ENCODE measurements at regions not wholly inside any gene's neighbourhood (a gene's known extent, or its start where the extent isn't known, plus 50 kb on each side); places are given as distances from the start of the nearest gene placed in this dataset.

DNA sequence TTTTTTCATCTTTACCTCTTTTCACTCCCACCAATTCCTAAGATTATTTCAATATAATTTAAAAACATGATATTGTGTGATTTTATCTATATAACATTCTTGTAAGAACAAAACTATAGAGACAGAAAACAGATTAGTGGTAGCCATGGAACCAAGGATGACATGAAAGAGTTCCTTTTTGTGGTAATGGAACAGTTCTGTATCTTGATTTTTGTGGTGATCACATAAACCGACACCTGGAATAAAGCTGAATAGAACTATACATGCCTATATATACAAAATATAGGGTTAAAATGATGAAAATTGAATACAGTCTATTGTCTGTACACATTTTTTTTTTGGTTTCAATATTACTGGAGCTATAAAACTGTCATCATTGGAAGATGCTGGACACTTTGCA lies 945.4 kb downstream of the SI start (continued):
- TF ChIP-seq, protein P1, sequence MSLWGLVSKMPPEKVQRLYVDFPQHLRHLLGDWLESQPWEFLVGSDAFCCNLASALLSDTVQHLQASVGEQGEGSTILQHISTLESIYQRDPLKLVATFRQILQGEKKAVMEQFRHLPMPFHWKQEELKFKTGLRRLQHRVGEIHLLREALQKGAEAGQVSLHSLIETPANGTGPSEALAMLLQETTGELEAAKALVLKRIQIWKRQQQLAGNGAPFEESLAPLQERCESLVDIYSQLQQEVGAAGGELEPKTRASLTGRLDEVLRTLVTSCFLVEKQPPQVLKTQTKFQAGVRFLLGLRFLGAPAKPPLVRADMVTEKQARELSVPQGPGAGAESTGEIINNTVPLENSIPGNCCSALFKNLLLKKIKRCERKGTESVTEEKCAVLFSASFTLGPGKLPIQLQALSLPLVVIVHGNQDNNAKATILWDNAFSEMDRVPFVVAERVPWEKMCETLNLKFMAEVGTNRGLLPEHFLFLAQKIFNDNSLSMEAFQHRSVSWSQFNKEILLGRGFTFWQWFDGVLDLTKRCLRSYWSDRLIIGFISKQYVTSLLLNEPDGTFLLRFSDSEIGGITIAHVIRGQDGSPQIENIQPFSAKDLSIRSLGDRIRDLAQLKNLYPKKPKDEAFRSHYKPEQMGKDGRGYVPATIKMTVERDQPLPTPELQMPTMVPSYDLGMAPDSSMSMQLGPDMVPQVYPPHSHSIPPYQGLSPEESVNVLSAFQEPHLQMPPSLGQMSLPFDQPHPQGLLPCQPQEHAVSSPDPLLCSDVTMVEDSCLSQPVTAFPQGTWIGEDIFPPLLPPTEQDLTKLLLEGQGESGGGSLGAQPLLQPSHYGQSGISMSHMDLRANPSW (CRISPR knock-in tag; IDR thresholded peaks at IDR 0.05): no peak
- TF ChIP-seq PTTG1 (tag; IDR thresholded peaks at IDR 0.05; ENCODE audit: low read depth) (no peak), ZFX (CRISPR knock-in tag; IDR thresholded peaks at IDR 0.05) (no peak), IRF1 (CRISPR knock-in tag; IDR thresholded peaks at IDR 0.05; ENCODE audit: borderline replicate concordance) (no peak), E2F4 (CRISPR knock-in tag; IDR thresholded peaks at IDR 0.05; ENCODE audit: low read depth) (no peak), THAP7 (CRISPR knock-in tag; IDR thresholded peaks at IDR 0.05) (no peak), ZNF436 (CRISPR knock-in tag; IDR thresholded peaks at IDR 0.05) (no peak), TRIM28 (IDR thresholded peaks at IDR 0.05) (no peak), ATF6 (CRISPR knock-in tag; IDR thresholded peaks at IDR 0.05) (no peak), POLR3G (IDR thresholded peaks at IDR 0.05; ENCODE audit: extremely low read depth, insufficient read length, insufficient replicate concordance) (no peak), KAT2B (IDR thresholded peaks at IDR 0.05; ENCODE audit: low read depth, low read length) (no peak)
